H1 (cell line): ENCODE measurements at regions not wholly inside any gene's neighbourhood (a gene's known extent, or its start where the extent isn't known, plus 50 kb on each side); places are given as distances from the start of the nearest gene placed in this dataset.

Source experiments
- CTCF ChIA-PET: fragments of 300-600 bp; sonication (Branson Sonifier 250); formaldehyde crosslinking; loops from one replicate; lab custom pipeline; 2021; ENCODE audit not compliant: partially characterized antibody; lab: Charles Lee
- POLR2A ChIA-PET: fragments of 300-600 bp; sonication (Branson Sonifier 250); formaldehyde crosslinking; loops from one replicate; lab custom pipeline; 2021; ENCODE audit warnings: inconsistent platforms; ENCODE audit not compliant: partially characterized antibody; lab: Charles Lee
- DNase-seq, 2 experiments: peaks; one replicate each; pipeline versions ENCODE4 v3.0.0 to v3.0.0-alpha.2; 2010 to 2022; ENCODE audit warnings: low spot score in 2 of 2, low read depth in 1 of 2, mixed read lengths in 1 of 2
- FAIRE-seq: peaks from 2 replicates; lab custom pipeline; 2011; peaks lifted over from hg19 to GRCh38; lab: Jason Lieb, UNC
- H2AFZ ChIP-seq: 2 replicates; pipeline ENCODE4 v1.8.1; 2012; ENCODE audit warnings: low read length, inconsistent platforms
- H2AK5ac ChIP-seq: 2 replicates; pipeline ENCODE4 v1.6.1; 2013; ENCODE audit warnings: low read depth, low read length
- H2BK120ac ChIP-seq: replicated peaks from 2 replicates; pipeline ENCODE3; 2013; ENCODE audit warnings: low read depth, low read length, inconsistent platforms
- H2BK12ac ChIP-seq: 2 replicates; pipeline ENCODE4 v1.6.1; 2013; ENCODE audit warnings: low read depth, low read length
- H2BK15ac ChIP-seq: 2 replicates; pipeline ENCODE4 v1.6.1; 2013; ENCODE audit warnings: low read length
- H2BK20ac ChIP-seq: 2 replicates; pipeline ENCODE4 v1.6.1; 2013; ENCODE audit warnings: low read length
- H2BK5ac ChIP-seq: 2 replicates; pipeline ENCODE4 v1.6.1; 2013; ENCODE audit warnings: low read depth, low read length
- H3K14ac ChIP-seq: 2 replicates; pipeline ENCODE4 v1.6.1; 2013; ENCODE audit warnings: inconsistent platforms; ENCODE audit not compliant: insufficient read length
- H3K18ac ChIP-seq: 2 replicates; pipeline ENCODE4 v1.6.1; 2013; ENCODE audit warnings: low read length; ENCODE audit errors: extremely low read depth
- H3K23ac ChIP-seq: 2 replicates; pipeline ENCODE4 v1.6.1; 2013; ENCODE audit warnings: inconsistent platforms; ENCODE audit not compliant: insufficient read length
- H3K23me2 ChIP-seq: 2 replicates; pipeline ENCODE4 v1.6.1; 2013; ENCODE audit warnings: low read depth, low read length
- H3K27ac ChIP-seq: 2 replicates; pipeline ENCODE4 v1.6.1; 2011; ENCODE audit warnings: low read depth, low read length, inconsistent platforms
- H3K27me3 ChIP-seq, 4 experiments: replicated peaks in 1 of 4; 1 replicate in 1 of 4; 2 replicates in 3 of 4; pipeline versions ENCODE4 v1.6.1 to v1.8.1; 2011 to 2013; ENCODE audit warnings: low read length in 3 of 4, mild to moderate bottlenecking in 3 of 4, inconsistent platforms in 2 of 4, mixed read lengths in 2 of 4, moderate library complexity in 1 of 4; ENCODE audit not compliant: control insufficient read depth in 3 of 4, insufficient read depth in 3 of 4; ENCODE audit errors: extremely low read depth in 1 of 4
- H3K36me3 ChIP-seq, 4 experiments: 2 replicates each; pipeline versions ENCODE4 v1.6.1 to v1.8.1; 2011 to 2013; ENCODE audit warnings: mild to moderate bottlenecking in 4 of 4, low read length in 3 of 4, moderate library complexity in 2 of 4, control low read depth in 1 of 4, inconsistent platforms in 1 of 4; ENCODE audit not compliant: insufficient read depth in 4 of 4, control insufficient read depth in 2 of 4
- H3K4ac ChIP-seq: replicated peaks from 2 replicates; pipeline ENCODE3; 2013; ENCODE audit warnings: low read length, low read depth, mixed read lengths, inconsistent platforms; ENCODE audit not compliant: insufficient read length
- H3K4me1 ChIP-seq, 4 experiments: replicated peaks in 1 of 4; 1 replicate in 1 of 4; 2 replicates in 3 of 4; pipeline versions ENCODE4 v1.6.1 to v1.8.1; 2011 to 2013; ENCODE audit warnings: low read length in 3 of 4, inconsistent platforms in 2 of 4, mixed read lengths in 1 of 4; ENCODE audit not compliant: insufficient read depth in 4 of 4, control insufficient read depth in 3 of 4
- H3K4me2 ChIP-seq, 2 experiments: 2 replicates each; pipeline versions ENCODE4 v1.6.1 to v1.8.1; 2011 to 2013; ENCODE audit warnings: low read depth in 2 of 2, low read length in 2 of 2, control low read depth in 1 of 2, inconsistent platforms in 1 of 2, mild to moderate bottlenecking in 1 of 2; ENCODE audit not compliant: insufficient read depth in 1 of 2
- H3K4me3 ChIP-seq, 4 experiments: fragments of 200-600, 300-600 bp in 1 of 4; sonication (generic), shearing (Covaris generic), sonication (Bioruptor Twin) in 1 of 4; 2 replicates each; pipeline versions ENCODE4 v1.5.1 to v1.8.1; 2011 to 2016; ENCODE audit warnings: low read length in 4 of 4, low read depth in 3 of 4, control low read depth in 2 of 4, inconsistent platforms in 2 of 4, mild to moderate bottlenecking in 2 of 4, mixed read lengths in 1 of 4, moderate library complexity in 1 of 4; ENCODE audit not compliant: insufficient read depth in 2 of 4; ENCODE audit errors: extremely low read depth in 1 of 4
- H3K56ac ChIP-seq: replicated peaks from 2 replicates; pipeline ENCODE3; 2013; ENCODE audit warnings: low read depth, mild to moderate bottlenecking, mixed read lengths, low read length, inconsistent platforms; ENCODE audit not compliant: insufficient read length
- H3K79me1 ChIP-seq: 2 replicates; pipeline ENCODE4 v1.6.1; 2013; ENCODE audit warnings: low read depth, low read length, control low read depth
- H3K79me2 ChIP-seq, 2 experiments: 2 replicates each; pipeline versions ENCODE4 v1.6.1 to v1.8.1; 2012 to 2013; ENCODE audit warnings: low read length in 2 of 2, mild to moderate bottlenecking in 2 of 2, inconsistent platforms in 1 of 2; ENCODE audit not compliant: insufficient read depth in 2 of 2, control insufficient read depth in 1 of 2
- H3K9ac ChIP-seq, 4 experiments: replicated peaks in 1 of 4; 1 replicate in 1 of 4; 2 replicates in 3 of 4; pipeline versions ENCODE4 v1.6.1 to v1.8.1; 2011 to 2013; ENCODE audit warnings: low read depth in 3 of 4, low read length in 3 of 4, control low read depth in 2 of 4, mild to moderate bottlenecking in 2 of 4, moderate library complexity in 2 of 4, inconsistent platforms in 1 of 4; ENCODE audit errors: extremely low read depth in 1 of 4
- H3K9me3 ChIP-seq, 2 experiments: 2 replicates each; pipeline versions ENCODE4 v1.6.1 to v1.8.1; 2012 to 2013; ENCODE audit warnings: mild to moderate bottlenecking in 2 of 2, moderate library complexity in 2 of 2, control low read depth in 1 of 2, inconsistent platforms in 1 of 2, low read depth in 1 of 2, low read length in 1 of 2, mixed read lengths in 1 of 2; ENCODE audit not compliant: insufficient read depth in 2 of 2
- H4K20me1 ChIP-seq, 2 experiments: replicated peaks in 1 of 2; 2 replicates each; pipeline versions ENCODE3 to v1.8.1; 2011 to 2013; ENCODE audit warnings: inconsistent platforms in 2 of 2, low read length in 2 of 2, mild to moderate bottlenecking in 1 of 2; ENCODE audit not compliant: insufficient read depth in 2 of 2, control insufficient read depth in 1 of 2
- H4K5ac ChIP-seq: 2 replicates; pipeline ENCODE4 v1.6.1; 2013; ENCODE audit warnings: low read length, low read depth, mixed read lengths, inconsistent platforms; ENCODE audit not compliant: insufficient read length
- H4K8ac ChIP-seq: 2 replicates; pipeline ENCODE4 v1.8.0; 2013; ENCODE audit warnings: mild to moderate bottlenecking, moderate library complexity, low read length, inconsistent platforms; ENCODE audit not compliant: insufficient read depth; ENCODE audit errors: extremely low read depth
- H4K91ac ChIP-seq: replicated peaks from 2 replicates; pipeline ENCODE3; 2013; ENCODE audit warnings: low read length, mixed read lengths, inconsistent platforms; ENCODE audit not compliant: insufficient read length
- WGBS, 2 experiments: shearing (Covaris generic) in 1 of 2; methylation state at CpG; one replicate each; pipeline versions ENCODE4 v1.1.6 to v1.1.7; 2013 to 2015; ENCODE audit warnings: low lambda C conversion rate in 2 of 2, mixed read lengths in 2 of 2, inconsistent platforms in 1 of 2, low coverage in 1 of 2, missing lambda C conversion rate in 1 of 2; ENCODE audit not compliant: insufficient replicate concordance in 2 of 2, insufficient coverage in 1 of 2, insufficient read length in 1 of 2; ENCODE audit errors: extremely low coverage in 1 of 2, missing lambda C conversion rate in 1 of 2; 5-methylcytosine and 5-hydroxymethylcytosine counted together
- TF ChIP-seq, protein P1 (sequence below): IDR thresholded peaks from 2 replicates; pipeline ENCODE4 v1.6.1; 2011; ENCODE audit warnings: low read depth, mild to moderate bottlenecking, low read length; ENCODE audit not compliant: insufficient read depth

DNA sequence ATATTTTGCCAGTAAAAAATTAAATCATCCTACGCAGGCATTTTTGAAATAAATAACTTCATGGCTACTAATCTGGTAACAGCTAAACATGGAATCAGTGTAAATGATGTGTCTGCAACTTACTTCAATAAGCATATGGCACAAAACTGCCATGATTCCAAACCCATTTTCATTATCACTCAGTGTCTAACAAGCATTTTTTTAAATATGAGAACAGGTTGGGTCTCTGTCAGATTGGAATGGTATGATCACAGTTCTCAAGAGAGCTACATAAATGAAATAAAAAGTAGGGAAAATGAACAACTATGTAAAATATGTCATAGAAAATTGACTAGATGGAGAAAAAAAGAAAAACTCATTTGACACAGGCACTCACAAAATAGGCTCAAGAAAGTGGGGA, 476.9 kb upstream of the NWD2 start:
- no peaks in the 10 kb centered on the region for H3K27me3 ChIP-seq
- FAIRE-seq, result no peak
- no peak overlapping the region for H3K4me2 ChIP-seq
- no peak overlapping the region for H2AK5ac ChIP-seq
- no peaks in the 10 kb centered on the region for H3K4me1 ChIP-seq
- H3K27ac ChIP-seq, result no peak overlapping the region
- no peak overlapping the region for H3K14ac ChIP-seq
- H4K8ac ChIP-seq, result no peak overlapping the region
- H2BK20ac ChIP-seq, result no peak overlapping the region
- no peak overlapping the region for H4K91ac ChIP-seq
- no peak overlapping the region for H3K23ac ChIP-seq
- no peak overlapping the region for H2BK5ac ChIP-seq
- H3K36me3 ChIP-seq, result no peaks in the 10 kb centered on the region
- H2BK15ac ChIP-seq, result no peak overlapping the region
- WGBS, 2 experiments, result 94% methylated on average over 1 of the region's 1 CpG; no CpG with 5 or more reads in 1 of the 2 experiments
- no peak overlapping the region for H3K9ac ChIP-seq
- TF ChIP-seq, protein P1, sequence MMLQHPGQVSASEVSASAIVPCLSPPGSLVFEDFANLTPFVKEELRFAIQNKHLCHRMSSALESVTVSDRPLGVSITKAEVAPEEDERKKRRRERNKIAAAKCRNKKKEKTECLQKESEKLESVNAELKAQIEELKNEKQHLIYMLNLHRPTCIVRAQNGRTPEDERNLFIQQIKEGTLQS, result no peak
- ChIA-PET CTCF (interaction anchor here (0.6 to 1.2 kb wide), 3 partner anchors 44 to 309 kb away, joined by 3 to 4 read pairs (median 3); no protein-coding TSS in a partner anchor), POLR2A (no interaction called here)
- H4K5ac ChIP-seq, result no peak overlapping the region
- no peaks in the 10 kb centered on the region for H4K20me1 ChIP-seq
- DNase-seq, result no peak
- H3K18ac ChIP-seq, result no peak overlapping the region
- H3K79me2 ChIP-seq, result no peaks in the 10 kb centered on the region
- H2BK120ac ChIP-seq, result no peak overlapping the region
- no peak overlapping the region for H3K4me3 ChIP-seq
- no peaks in the 10 kb centered on the region for H3K9me3 ChIP-seq
- no peak overlapping the region for H2BK12ac ChIP-seq
- H3K23me2 ChIP-seq, result no peaks in the 10 kb centered on the region
- no peak overlapping the region for H3K4ac ChIP-seq
- H2AFZ ChIP-seq, result no peak overlapping the region
- H3K56ac ChIP-seq, result no peak overlapping the region
- no peaks in the 10 kb centered on the region for H3K79me1 ChIP-seq
